Progenitor cell of endocrine pancreas (in vitro differentiated cells): ENCODE measurements at regions not wholly inside any gene's neighbourhood (a gene's known extent, or its start where the extent isn't known, plus 50 kb on each side); places are given as distances from the start of the nearest gene placed in this dataset.

Experiments used
- DNase-seq: peaks from one replicate; pipeline ENCODE4 v3.0.0; 2021; ENCODE audit warnings: low spot score; ENCODE audit not compliant: unreplicated experiment
- H3K27ac Mint-ChIP-seq: 2 replicates; pipeline ENCODE4 v1.8.0; 2021; ENCODE audit warnings: mild to moderate bottlenecking, moderate library complexity, mixed read lengths
- H3K27me3 Mint-ChIP-seq: 2 replicates; pipeline ENCODE4 v1.8.0; 2021; ENCODE audit warnings: mixed read lengths
- H3K36me3 Mint-ChIP-seq: 2 replicates; pipeline ENCODE4 v1.8.0; 2022; ENCODE audit warnings: mixed read lengths; ENCODE audit not compliant: insufficient read depth
- H3K4me1 Mint-ChIP-seq: 2 replicates; pipeline ENCODE4 v1.8.0; 2021; ENCODE audit warnings: low read depth, mixed read lengths
- H3K4me3 Mint-ChIP-seq: 2 replicates; pipeline ENCODE4 v1.8.0; 2021; ENCODE audit warnings: low read depth, mild to moderate bottlenecking, moderate library complexity, mixed read lengths
- H3K9me3 Mint-ChIP-seq: 2 replicates; pipeline ENCODE4 v1.8.0; 2021; ENCODE audit warnings: low read depth, mixed read lengths
- TF ChIP-seq, protein P1 (sequence below): fragments of 200-600 bp; sonication (generic); IDR thresholded peaks from one replicate; pipeline ENCODE4 v1.5.0; 2021; ENCODE audit warnings: antibody characterized with exemption, mild to moderate bottlenecking; ENCODE audit not compliant: unreplicated experiment

DNA sequence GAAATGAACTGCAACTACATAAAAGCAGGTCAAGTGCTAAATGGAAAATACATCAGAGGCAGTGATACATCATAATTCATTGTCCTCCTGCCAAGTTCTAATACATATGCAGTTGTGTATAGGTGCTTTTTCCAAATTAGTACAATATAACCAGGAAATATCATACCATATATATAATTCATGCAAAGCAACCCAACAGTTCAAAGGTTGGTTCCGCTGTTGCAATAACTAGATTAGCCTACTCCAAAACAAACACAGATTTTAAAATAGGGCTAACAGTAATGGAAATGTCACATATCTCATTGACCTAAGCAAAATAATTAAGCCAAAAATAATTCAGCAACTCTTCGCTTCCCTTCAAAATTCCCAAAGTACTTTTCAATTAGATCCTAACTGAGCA, 88.9 kb upstream of the NEBL start:
- TF ChIP-seq, protein P1, sequence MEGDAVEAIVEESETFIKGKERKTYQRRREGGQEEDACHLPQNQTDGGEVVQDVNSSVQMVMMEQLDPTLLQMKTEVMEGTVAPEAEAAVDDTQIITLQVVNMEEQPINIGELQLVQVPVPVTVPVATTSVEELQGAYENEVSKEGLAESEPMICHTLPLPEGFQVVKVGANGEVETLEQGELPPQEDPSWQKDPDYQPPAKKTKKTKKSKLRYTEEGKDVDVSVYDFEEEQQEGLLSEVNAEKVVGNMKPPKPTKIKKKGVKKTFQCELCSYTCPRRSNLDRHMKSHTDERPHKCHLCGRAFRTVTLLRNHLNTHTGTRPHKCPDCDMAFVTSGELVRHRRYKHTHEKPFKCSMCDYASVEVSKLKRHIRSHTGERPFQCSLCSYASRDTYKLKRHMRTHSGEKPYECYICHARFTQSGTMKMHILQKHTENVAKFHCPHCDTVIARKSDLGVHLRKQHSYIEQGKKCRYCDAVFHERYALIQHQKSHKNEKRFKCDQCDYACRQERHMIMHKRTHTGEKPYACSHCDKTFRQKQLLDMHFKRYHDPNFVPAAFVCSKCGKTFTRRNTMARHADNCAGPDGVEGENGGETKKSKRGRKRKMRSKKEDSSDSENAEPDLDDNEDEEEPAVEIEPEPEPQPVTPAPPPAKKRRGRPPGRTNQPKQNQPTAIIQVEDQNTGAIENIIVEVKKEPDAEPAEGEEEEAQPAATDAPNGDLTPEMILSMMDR = no peak
- H3K36me3 Mint-ChIP-seq = no peaks in the 10 kb centered on the region
- no peak overlapping the region for H3K4me3 Mint-ChIP-seq
- H3K9me3 Mint-ChIP-seq = peaks cover 12% of the 10 kb centered on the region
- DNase-seq = no peak
- no peak overlapping the region for H3K27ac Mint-ChIP-seq
- no peaks in the 10 kb centered on the region for H3K27me3 Mint-ChIP-seq
- peaks cover 9% of the 10 kb centered on the region for H3K4me1 Mint-ChIP-seq

DNA sequence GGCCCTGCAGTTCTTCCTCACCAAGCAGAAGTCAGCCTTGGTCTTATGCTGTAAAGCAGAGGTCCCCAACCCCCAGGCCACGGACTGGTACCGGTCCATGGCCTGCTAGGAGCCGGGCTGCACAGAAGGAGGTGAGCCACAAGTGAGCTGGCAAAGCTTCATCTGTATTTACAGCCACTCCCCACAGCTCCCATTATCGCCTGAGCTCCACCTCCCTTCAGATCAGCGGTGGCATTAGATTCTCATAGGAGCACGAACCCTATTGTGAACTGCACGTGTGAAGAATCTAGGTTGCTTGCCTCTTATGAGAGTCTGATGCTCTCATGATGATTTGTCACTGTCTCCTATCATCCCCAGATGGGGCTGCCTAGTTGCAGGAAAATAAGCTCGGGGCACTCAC, 87.6 kb upstream of the NEBL start:
- Mint-ChIP-seq H3K27ac (no peak overlapping the region), H3K36me3 (no peaks in the 10 kb centered on the region), H3K4me1 (peaks cover 3% of the 10 kb centered on the region), H3K9me3 (peaks cover 12% of the 10 kb centered on the region), H3K4me3 (no peak overlapping the region), H3K27me3 (no peaks in the 10 kb centered on the region)
- TF ChIP-seq, protein P1 = no peak
- DNase-seq = no peak

DNA sequence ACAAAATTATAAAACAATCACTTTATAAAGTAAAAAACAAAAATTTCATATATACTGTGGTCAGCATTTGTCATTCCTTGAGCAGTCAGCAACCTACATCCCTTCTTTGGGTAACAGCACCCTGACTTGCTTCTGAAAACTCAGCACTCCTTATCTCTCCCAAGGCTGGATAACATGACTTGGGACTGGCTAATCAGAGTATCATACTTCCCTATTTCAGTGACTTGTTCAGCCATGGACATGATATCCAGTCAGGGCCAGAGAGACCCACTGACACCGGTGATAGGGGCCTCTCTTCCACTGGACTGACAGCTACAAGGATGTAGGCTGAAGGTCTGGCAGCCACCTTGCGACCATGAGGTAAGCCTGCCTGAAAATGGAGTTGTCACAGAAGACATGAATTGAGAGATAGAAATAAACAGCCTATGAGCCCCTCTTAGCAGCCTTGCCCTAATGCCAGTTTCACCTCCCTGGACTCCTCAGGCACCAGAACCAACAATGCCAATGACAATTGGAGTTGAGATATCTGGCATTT, 84.4 kb upstream of the NEBL start:
- DNase-seq = no peak
- Mint-ChIP-seq H3K9me3 (peaks cover 5% of the 10 kb centered on the region), H3K4me3 (no peak overlapping the region), H3K4me1 (peaks cover 14% of the 10 kb centered on the region), H3K36me3 (no peaks in the 10 kb centered on the region), H3K27ac (no peak overlapping the region), H3K27me3 (no peaks in the 10 kb centered on the region)
- TF ChIP-seq, protein P1 = no peak

DNA sequence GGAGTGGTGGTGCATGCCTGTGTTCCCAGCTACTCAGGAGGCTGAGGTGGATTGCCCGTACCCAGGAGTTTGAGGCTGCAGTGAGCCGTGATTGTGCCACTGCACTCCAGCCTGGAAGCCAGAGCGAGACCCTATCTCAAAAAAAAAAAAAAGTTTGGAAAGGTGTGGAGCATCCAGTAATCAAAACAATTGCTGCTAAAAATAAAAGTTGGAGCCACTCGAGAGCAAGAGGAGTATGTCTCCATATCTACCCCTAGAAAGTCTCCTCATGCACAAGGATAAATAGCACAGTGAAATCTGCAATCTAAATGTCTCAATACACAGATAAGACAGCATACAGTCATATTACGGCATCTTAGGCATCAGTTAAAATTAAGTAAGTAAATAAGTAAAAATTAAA, 81.5 kb upstream of the NEBL start:
- Mint-ChIP-seq H3K27ac (no peak overlapping the region), H3K36me3 (no peaks in the 10 kb centered on the region), H3K4me1 (peaks cover 11% of the 10 kb centered on the region), H3K4me3 (no peak overlapping the region), H3K27me3 (no peaks in the 10 kb centered on the region), H3K9me3 (peaks cover 7% of the 10 kb centered on the region)
- TF ChIP-seq, protein P1 = no peak
- DNase-seq = no peak

DNA sequence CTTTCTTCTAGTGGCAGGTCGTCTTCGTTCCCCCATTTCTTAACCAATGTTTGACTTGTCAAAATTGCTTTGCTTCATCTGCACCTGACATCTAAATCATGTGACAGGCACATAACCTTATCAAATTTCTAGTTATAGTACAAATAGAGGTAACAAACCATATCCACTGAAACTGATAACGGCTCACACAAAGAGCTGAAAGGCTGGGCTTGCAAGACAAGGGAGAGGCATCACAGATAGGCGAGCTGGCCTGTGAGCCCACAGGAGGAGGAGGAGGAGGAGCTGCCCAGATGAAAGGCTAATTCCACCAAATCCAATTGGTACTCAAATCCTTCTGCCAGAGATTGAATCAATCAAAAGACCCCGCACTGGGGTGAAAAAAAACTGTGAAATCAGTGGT, 80.2 kb upstream of the NEBL start:
- H3K27me3 Mint-ChIP-seq = no peaks in the 10 kb centered on the region
- no peak overlapping the region for H3K4me3 Mint-ChIP-seq
- peaks cover 7% of the 10 kb centered on the region for H3K9me3 Mint-ChIP-seq
- TF ChIP-seq, protein P1 = no peak
- H3K27ac Mint-ChIP-seq = peak overlapping the region; percentile 44
- no peak for DNase-seq
- H3K4me1 Mint-ChIP-seq = peaks cover 11% of the 10 kb centered on the region
- H3K36me3 Mint-ChIP-seq = no peaks in the 10 kb centered on the region
